NOMO-1 treated with DMSO at 0.1 percent for 48 hours (cell line): ENCODE measurements at regions not wholly inside any gene's neighbourhood (a gene's known extent, or its start where the extent isn't known, plus 50 kb on each side); places are given as distances from the start of the nearest gene placed in this dataset.

ENCODE experiments used
- DNase-seq: peaks from one replicate; lab custom pipeline; 2025; ENCODE audit not compliant: unreplicated experiment; lab: John Stamatoyannopoulos, UW

DNA sequence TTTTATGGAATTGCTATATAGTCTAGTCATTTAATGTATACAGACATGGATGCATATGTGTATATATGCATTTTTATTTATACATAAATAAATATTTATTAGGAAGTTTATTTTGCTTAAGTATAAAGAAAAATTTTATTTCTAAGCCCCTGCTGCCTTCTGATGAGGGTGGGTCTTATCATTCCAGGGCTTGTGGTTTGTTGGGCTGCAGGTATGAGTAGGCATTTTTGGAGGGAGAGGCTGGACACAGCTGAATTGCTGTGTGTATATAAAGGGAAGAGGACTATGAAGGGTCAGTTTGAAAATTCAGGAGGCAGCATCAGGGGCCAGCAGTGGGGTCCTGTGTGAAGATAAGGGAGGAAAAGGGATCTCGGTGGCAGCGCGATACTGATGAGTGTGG, 189.4 kb downstream of the TMEM182 start:
- DNase-seq, result no peak

DNA sequence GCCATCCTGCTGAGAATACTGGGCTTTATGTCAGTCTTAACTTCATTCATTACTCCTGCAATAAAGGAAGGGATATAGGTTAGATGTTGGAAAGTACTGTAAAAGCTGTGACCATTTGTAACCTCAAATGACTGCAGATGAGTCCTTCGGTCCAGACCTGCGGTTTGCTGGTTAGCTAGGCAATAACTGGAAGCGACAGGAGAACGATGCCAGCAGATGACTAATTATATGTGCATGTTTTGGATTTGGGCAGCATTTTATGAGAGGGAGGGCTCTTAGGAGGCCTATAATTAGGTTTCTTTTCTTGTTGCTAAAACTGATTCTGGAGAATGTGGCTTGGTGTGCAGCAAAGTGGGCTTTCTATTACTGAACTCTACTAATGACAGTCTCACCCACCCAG, 205.6 kb downstream of the TMEM182 start:
- no peak for DNase-seq

DNA sequence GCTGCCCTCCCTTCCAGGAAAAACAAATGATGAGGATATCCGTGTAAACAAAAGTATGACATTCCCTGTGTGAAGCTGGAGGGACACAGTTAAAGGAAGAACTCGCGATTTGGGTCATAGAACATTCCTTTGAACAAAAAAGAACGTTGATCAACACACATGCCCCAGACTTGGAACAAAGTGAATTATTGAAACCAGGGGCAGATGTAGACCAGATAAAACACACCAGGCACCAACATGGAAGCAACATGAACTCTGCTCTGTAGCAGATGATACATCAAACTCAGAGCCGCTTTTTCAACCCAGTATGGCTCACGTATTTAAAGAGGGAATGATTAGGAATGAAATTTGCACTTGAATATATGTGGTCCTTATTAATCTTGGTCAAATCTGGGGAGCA, 206.5 kb downstream of the TMEM182 start:
- DNase-seq, result no peak

DNA sequence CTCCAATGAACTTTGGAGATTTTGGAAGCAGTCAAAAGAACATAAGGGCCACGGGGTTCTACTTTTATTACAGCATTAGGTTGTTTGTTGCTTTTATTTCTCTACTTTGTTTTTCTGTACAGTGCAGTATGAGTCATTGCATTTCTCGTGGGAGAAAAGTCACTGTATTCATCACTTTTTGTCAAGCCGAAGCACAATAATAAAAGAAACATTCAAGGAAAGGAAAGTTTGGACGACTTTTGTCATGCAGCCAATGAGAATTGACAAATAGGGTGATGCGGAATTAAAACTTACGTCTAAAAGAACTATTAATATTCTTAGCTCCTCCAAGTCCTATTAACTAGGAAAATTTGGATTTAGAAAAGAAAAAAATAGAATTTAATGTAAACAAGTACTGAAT, 209.9 kb downstream of the TMEM182 start:
- DNase-seq, result no peak

DNA sequence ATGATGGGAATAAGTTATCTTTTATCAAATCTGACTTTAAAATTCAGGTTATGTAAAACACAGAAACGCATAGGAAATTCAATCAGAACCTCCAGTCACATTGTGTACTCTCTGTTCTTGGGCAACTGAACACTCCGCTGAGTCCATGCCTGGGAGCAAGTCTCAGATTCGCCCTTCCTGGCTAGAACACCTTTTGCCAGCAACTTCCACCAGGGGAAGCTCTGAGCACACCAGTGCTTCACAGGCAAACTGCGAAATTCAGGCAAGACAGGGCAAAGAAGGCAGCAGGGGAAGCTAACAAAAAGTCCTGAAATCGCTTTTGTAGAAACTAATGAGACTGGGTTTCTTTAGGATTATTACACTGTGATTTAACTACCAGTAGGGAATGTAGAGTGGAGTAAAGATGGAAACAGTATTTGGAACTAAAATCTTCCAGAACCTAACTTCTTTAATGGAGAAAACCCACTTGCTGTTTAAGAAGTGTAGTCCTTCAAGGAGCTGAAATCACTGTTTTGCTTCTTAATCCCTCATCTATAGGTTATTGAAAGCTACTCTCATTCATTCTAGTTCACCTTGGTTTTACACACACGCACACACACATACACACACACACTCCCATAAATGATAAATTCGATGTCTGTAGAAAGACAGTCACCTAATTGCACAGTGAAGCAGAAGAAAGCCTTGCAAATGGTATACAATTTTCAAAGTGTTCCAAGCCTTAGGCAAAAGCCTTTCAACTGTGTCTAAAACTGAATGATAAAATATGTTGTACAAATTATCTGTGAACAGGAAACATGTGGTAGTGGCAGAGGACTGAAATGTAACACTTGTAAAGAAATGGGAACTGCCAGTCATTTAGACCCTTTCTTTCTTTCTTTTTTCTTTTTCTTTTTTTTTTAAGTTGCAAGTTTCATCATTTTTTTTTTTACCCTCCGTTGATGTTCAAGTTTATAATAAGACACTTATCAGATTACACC, 214.5 kb downstream of the TMEM182 start:
- DNase-seq, result peak; percentile 26

DNA sequence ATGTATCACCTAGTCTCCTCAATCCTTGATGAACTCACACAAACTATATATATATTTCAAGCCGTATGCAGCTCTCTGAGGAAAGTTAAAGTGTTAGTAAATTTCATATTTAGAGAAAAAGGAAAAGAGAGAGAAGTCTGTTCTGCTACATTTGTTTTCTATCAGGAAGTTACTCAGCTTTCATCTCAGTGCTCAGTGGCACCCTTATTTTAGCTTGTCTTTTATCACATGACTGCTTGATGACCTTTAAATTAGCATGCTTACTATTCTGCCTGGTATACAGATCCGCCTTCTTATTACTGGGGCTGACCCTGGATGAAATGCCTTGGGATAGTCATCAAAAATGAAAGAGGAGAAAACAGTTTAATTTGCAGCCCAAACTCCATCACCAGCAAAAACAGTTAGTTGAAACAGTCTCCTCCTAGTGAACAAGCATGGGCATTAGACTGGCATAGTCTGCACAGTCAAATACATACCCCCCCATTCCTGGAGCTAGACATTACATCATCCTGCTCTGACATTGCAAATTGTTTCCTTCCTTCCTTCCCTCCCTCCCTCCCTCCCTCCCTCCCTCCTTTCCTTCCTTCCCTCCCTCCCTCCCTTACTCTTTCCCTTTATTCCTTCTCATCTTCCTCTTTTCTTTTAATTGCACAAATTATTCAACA, 215.7 kb downstream of the TMEM182 start:
- DNase-seq, result no peak

DNA sequence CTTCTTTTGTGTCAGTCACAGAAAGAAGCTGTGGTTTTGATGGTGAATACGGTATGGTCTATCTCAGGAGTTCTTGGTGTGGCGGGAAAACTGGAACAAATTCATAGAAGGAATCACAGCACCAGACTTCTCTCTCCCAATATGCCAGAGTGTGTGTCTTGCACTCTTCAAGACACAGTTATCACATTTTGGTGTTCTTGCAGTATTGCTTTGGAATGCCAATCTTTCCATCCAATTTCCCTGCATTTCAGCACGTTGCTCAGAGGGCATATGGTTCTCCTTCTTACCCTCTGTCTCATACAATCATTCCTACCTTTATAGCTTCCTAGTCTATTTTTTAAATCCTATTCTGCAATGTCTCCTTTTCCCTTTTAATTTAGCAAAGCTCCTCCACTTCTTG, 216.3 kb downstream of the TMEM182 start:
- no peak for DNase-seq

DNA sequence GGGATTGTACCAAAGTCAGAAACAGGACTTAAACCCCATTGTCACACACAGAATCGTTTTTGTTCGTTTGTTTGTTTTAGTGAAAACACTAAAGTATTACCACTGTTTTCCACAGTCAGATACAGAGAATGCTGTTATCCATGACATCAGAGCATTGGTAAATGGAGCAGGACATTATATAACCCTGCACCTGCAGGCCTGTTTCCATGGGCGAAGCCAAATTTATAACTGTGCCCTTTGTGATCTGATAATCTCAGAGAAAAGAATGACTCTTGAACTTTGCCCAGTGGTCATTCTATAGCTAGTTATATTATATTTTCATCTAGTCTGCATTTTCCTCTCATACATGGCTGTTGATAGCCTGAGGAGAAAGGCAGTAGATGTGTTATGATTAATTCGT, 217.6 kb downstream of the TMEM182 start:
- no peak for DNase-seq

DNA sequence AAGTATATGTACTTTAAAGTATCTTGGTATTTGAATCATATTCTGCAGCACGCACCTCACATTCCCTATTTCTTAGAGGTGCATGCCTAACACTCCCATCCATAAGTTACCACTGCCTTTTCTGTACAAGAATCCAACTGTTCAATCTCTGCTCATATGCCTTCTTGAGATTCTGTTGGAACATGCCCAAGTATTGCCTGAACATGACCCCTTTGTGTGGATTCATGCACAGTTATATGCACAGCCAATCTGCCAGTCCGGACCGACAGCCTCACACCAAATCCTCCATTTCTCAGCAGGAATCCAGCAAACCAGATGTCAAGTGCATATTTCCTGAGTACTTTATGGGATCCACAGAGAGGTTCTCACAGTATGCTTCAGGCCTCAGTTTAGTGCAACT, 222.0 kb downstream of the TMEM182 start:
- DNase-seq, result no peak

DNA sequence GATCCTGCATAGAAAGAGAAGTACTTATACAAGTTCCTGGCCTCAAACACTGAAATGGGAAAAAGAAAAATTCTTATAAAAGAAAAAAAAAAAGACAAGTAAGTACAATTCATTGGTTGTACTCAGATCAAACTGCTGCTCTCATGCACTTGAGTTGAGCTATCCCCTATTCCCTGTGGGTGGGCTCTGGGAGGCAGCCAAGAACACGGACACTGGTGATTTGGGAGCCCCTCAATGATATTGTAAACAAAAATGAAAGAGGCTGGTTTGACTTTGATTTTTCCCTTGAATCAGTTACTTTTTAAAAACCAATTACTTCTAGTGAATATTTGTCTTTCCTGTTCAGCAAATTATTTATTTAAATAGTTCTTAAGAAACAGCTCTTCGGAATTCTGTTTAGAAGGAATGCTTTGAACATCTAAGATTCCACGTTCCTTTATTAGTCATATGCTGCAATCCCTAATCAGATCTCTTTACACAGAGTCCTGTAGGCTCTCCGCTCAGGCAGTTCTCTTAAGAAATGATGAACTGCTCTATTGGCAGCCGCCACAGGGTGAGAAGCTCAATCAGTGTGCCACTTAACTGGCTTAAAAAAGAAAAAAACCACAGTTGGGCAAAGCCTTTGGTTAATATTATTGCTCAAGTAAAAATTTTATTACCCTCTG, 225.1 kb downstream of the TMEM182 start:
- no peak for DNase-seq

DNA sequence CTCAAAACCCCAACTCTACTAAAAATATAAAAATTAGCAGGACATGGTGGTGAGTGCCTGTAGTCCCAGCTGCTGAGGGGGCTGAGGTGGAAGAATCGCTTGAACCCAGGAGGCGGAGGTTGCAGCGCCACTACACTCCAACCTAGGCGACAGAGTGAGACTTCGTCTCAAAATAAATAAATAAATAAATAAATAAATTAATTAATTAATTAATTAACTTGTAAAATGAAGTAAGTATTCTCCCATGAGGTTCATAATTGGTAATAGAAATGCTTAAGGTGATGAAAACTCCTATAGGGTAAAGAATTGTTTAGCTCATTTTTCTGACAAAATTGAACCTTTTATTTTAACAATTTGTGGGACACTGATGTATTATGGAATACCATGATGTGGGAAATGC, 230.8 kb downstream of the TMEM182 start:
- DNase-seq, result no peak

DNA sequence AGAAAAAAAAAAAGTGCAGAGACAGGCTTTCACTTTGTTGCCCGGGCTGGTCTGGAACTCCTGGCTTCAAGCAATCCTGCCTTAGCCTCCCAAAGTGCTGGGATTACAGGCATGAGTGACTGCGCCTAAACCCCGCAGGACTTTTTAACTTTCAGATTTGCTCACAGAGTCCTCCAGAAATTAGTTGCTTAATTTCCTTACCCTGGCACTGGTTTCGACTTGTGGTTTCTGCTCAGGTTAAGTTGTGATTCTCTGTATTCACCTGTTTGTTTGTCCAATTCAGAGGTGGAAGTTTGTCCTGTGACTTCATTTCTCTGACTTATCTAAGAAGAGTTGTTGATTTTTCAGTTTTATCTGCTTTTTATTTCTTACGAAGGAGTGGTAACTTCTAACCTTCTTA, 238.1 kb downstream of the TMEM182 start:
- no peak for DNase-seq

DNA sequence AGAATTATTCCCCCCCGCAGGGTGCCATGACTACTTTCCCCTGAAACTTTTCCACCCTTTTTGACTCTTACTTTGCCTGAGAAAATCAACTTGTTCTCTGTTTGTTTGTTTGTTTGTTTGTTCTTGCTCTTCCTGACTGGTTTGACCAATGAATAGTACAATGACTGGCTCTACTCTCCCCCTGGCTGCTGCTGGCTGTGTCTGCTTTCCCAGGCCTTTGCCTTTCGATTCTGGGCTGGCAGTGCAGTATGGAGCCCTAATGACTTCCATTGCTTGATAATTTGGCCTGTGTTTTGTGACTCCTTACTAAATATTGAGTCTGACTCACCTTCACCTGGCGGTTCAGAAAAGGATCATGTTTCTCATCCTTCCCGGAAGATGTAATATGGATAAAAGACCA, 241.1 kb downstream of the TMEM182 start:
- DNase-seq, result no peak

DNA sequence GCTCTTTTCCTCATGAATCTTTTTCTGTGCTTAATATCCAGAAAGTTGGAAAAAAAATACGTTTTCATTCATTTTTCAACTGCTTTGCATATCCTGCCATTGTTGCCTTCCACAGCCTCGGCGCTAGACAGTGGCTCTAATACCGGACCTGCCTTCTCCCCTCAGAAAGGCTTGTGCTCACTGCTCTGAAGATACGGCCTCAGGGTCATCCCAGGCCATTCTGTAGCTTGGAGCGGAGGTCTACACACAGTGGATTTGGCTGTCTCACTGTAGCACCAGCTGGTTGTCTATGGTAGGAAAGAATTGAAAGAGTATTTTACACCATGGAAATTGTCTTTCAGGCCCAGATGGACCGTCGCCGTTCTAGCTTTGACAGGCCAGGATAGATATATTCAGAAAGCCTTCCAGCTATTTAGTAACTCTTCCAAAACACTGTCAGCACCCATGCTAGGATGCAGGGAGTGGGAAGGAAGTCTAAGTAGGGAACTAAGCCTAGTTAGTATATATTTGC, 242.0 kb downstream of the TMEM182 start:
- no peak for DNase-seq

DNA sequence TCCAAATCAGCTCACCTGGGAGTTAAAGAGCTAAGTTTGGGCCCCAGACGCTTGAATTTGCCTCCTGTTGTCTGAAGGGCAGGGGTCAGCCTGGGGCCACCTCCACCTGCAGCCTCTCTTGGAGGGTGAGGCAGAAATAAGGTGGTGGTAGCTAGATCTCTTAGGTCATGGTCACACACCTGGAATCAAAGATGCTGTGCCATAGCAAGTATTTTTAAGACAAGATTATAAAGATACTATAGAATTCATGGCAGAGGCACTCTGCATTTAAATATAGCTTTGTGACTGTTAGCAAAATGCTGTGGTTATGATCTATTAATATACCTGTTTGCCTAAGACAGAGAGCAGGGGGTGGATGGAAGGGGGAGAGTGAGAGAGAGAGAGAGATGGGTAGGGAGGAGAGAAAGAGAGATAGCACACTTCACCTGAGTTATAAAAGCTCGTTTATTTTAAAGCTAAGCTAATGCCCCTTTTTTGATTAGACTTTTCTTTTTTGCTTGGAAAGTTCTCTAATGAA, 242.7 kb downstream of the TMEM182 start:
- DNase-seq, result no peak

DNA sequence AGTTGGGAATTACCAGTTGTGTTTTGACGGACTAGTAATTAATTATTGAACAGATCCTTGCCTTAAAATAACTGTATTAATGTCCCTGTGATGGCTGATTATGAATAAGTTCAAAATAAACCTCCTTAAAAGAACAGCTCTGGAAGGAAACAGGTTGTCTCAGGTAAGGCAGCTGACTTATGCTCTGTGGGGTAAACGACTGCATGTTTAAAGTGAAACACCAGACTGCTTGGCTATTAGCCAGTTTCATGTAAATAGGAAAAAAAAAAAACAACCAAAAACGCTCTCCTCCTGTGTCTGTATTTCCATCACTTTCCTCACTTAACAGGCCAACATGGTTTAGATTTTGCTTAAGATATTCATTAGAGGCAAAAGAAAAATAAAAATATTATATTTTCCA, 243.6 kb downstream of the TMEM182 start:
- DNase-seq, result no peak

DNA sequence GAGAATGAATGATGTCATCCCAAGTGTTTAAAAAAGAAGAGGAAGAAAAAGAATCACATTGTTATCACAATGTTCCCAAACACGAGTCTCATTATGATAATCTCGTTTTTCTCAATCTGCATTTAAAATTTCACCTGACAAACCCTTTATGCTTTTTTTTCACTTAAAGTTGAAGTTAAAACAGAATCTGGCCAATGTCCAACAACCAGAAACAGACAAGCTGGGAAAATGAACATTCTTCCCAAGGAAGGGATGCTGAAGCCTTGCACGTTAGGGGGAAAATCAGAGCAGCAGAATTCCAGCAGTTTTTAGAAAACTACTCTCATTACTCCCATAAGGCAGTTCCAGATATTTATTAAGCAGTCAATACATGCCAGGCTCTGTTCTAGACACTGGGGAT, 245.3 kb downstream of the TMEM182 start:
- DNase-seq, result no peak

DNA sequence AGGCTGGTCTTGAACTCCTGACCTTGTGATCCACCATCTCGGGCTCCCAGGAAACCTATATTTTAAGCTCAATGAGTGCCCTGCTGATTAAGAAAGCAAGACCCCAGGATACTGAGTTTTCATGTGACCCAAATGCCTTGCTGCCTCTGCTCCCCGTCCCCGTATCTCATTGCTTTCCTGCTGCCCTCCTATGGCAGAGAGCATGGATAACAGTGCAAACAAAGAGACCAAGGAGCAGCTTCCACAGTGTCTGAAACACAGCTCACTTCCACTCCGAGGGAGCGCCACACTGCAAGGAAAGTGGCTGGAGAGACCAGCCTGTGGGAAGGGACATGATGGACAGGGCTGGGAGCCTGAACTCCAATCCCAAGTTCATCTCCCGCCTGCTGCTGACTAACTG, 246.8 kb downstream of the TMEM182 start:
- no peak for DNase-seq

DNA sequence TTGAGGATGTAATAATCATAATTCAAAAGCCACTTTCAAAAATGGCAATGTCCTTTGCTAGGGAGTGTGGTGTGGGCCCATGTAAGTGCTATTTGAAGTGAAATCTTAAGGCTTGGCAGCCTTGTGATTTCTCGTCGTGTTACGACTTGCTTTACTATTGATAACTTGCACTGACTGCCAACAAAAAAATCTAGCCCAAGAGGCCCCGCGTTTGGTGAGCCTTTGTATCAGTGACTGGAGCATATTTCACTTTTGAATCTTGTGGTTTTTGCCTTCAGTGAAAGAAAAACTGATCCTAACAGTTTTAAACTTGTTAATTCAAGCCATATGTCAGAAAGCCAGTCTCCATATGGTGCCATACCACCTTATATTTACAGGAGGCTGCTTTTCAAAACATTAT, 248.0 kb downstream of the TMEM182 start:
- DNase-seq, result no peak

DNA sequence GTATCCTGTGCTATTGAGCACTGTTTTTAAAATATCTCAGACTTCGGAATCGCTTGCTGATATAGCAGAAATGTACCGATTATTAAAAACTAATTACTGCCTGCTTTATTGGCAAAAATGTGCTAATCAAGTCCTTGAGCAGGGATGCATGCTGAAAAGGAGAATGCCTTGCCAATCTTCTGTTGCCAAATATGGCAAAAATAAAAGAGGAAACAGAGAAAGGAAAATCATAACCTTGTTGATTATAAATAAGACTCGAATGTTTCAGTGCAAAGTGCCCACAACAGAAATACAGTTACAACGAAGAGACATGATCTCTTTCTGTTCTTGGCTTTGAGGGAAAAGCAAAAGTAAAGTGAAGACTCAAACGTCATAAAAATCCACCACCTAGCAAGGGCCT, 248.5 kb downstream of the TMEM182 start:
- no peak for DNase-seq

DNA sequence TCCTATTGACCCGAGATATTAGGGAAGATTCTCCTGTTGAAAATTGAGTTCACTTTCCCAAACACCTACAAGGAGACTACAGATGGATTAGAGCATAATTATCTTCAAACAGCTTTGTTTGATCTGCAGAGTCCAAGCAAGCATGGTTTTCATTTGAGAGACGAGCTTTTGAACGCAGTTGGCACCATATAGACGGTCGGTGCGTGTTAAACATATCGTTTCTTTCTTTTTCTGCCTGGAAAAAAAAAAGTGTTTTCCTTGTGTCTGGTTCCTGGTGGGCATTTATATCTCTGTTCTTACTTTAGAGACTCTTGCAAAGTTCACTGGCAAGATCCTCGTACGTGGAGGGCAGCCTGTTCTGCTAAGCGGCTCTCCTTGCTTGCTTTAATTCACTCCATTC, 248.9 kb downstream of the TMEM182 start:
- no peak for DNase-seq

DNA sequence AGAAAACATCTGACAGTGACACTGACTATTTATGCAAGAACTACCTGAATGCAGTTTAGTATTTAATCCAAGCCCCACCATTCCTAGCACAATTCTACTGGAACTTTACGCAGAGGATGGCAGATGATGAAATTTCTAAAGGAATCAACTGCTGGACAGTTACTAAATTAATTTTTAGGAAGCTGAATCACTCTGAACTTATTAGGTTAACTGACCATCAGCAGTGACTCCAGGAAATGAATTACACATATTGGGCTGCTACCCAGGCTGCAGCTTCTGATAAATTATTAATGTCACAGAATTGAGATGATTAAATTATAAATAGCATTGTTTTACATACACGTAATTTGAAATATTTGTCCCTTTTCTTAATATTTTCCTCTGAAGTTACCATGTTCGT, 250.8 kb downstream of the TMEM182 start:
- no peak for DNase-seq
